D721Med (cell line): ENCODE measurements at regions not wholly inside any gene's neighbourhood (a gene's known extent, or its start where the extent isn't known, plus 50 kb on each side); places are given as distances from the start of the nearest gene placed in this dataset.
"Not testable (repeated sequence)": the region's sequence is repeated elsewhere in the genome, so short reads cannot be mapped to it uniquely, and the experiment has no call there.

ENCODE experiments used
- DNase-seq: peaks from one replicate; pipeline ENCODE4 v3.0.0; 2011; ENCODE audit warnings: low spot score; ENCODE audit not compliant: insufficient read length
- FAIRE-seq: peaks from 2 replicates; lab custom pipeline; 2011; peaks lifted over from hg19 to GRCh38; lab: Jason Lieb, UNC
- TF ChIP-seq, protein P1 (sequence below): IDR thresholded peaks from 2 replicates; pipeline ENCODE4 v1.5.1; 2012; ENCODE audit warnings: mild to moderate bottlenecking, control low read depth; ENCODE audit not compliant: insufficient read depth; ENCODE audit errors: missing control alignments

- DNase-seq: no peak
- TF ChIP-seq, protein P1, sequence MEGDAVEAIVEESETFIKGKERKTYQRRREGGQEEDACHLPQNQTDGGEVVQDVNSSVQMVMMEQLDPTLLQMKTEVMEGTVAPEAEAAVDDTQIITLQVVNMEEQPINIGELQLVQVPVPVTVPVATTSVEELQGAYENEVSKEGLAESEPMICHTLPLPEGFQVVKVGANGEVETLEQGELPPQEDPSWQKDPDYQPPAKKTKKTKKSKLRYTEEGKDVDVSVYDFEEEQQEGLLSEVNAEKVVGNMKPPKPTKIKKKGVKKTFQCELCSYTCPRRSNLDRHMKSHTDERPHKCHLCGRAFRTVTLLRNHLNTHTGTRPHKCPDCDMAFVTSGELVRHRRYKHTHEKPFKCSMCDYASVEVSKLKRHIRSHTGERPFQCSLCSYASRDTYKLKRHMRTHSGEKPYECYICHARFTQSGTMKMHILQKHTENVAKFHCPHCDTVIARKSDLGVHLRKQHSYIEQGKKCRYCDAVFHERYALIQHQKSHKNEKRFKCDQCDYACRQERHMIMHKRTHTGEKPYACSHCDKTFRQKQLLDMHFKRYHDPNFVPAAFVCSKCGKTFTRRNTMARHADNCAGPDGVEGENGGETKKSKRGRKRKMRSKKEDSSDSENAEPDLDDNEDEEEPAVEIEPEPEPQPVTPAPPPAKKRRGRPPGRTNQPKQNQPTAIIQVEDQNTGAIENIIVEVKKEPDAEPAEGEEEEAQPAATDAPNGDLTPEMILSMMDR: no peak
- no peak for FAIRE-seq
These were observed 93.0 kb downstream of the ZBTB18 start for GRCh38 chr1:244144053-244144452.

DNA sequence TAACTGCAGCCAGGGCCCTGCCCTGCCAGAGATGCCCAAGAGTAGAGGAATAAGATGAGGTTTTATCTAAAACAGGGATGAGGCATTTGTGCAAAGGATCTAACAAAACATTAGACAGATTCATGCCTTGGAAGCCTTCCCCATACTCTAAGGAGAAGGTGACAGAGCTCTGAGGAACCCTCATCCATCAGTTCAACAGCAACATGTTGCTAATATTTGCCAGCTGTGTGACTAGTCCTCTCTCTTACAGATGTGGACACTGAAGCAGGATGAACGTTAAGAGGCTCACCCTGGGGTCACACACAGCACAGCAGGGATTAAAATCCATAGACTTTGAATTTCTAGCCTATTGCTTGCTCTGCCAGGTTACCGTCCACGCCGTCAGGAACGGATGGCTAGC lies 99.0 kb downstream of the ZBTB18 start:
- TF ChIP-seq, protein P1: no peak
- DNase-seq: no peak
- no peak for FAIRE-seq

DNA sequence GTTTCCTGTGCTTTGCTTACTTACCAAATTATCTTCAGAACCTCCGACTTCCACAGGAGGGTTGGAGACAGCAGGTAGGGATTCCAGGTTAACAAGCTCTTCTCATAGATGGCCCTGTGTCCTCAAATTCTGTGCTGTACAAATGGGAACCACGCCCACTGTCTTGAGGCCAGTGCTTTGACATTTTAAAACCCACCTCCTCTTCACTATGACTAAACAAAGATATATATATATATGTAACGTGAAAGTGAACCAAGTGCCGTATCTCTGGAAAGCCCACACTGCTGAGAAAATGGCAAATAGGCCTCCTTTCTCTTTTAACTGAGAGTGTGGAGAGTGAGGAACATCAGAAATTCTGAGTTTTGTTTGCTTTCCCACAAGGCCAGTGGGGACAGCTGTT lies 99.6 kb downstream of the ZBTB18 start:
- FAIRE-seq: no peak

DNA sequence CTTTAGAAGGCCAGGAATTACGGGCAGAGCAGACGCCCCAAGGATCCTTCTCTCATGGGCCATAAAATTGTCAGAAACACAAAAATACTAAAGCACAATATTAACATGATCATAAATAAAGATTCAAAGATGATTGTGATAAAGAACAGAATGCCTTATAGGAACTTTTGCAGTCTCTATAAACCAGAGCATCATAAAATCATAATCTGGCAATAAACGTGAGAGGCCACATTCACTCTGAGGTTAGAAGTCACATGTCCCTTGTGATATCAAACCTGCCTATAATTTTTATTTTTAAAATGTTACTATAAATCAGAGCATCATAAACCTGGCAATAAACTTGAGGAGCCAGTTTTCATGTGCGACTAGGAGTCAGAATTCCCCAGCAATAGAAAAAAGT lies 100.5 kb downstream of the ZBTB18 start:
- no peak for DNase-seq

More for the DNA sequence above, 99.6 kb downstream of the ZBTB18 start:
- DNase-seq: no peak
- TF ChIP-seq, protein P1: no peak

DNA sequence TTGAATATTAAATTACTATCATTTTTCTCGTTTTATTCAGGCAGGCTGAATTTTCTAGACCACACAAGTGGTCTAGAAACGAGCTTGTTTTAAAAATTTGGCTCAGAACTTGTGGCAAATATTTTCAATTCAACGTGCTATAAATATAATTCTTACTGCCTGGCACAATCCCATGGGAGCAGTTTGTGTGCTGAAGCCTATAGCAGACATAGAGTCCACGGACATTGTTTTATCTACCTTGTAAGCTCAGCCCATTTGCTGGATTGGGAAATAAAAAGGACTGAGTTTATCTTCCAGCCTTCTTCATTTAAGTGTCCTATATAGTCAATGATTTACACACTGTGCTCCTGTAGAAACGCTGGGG lies 103.4 kb downstream of the ZBTB18 start:
- TF ChIP-seq, protein P1: no peak
- DNase-seq (no peak), FAIRE-seq (no peak)

More for the DNA sequence above, 100.5 kb downstream of the ZBTB18 start:
- TF ChIP-seq, protein P1: no peak
- FAIRE-seq: no peak

DNA sequence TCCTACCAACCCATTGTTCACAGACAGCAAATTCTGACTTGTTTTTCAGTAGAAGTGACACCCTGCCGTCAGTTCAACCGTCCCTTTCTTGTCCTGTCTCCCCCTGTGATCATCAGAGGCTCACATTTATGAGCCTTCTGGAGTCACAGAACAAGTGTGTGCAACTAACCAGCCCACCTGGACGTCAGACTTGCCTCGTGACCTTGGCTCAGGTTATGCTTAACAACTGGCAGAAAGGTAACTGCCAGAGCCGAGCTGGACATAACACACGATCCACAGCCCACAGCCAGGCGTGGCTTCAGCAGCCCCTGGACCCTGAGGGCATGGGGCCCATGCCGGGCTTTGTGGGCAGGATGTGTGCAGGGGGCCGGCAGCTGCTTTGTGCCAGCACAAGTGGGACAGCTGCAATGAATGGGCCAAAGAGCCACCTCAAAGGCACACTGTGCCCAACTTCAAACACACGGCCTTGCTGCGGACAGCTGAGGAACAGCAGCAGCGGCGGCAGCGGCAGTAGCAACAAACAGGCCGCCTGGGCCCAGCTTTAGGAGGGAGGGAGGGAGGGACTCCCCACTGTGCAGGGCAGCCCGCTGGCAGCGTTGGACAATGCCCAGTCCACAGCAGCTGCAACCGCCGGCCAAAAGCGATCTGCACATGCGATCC lies 103.9 kb downstream of the ZBTB18 start:
- FAIRE-seq: no peak

DNA sequence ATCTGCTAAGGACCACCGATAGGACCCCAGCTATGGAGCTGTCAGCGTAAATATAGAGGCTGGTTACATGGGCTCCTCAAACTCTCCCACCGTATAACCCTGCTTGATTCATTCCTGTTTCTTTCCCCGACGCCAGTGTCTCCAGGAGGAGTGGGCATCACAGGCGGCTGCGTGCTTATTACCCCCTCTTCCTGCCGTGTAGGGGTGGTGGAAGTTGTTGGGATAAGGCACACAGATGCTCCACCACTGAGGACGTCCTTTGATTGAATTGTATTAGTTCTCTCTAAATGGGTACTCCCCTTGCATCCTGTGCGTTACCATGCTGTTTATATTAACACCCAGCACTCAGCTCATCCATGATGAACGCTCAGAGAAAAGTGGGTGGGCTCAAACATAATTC lies 104.6 kb downstream of the ZBTB18 start:
- FAIRE-seq (no peak), DNase-seq (no peak)

More for the DNA sequence above, 103.9 kb downstream of the ZBTB18 start:
- TF ChIP-seq, protein P1: no peak
- DNase-seq: no peak

DNA sequence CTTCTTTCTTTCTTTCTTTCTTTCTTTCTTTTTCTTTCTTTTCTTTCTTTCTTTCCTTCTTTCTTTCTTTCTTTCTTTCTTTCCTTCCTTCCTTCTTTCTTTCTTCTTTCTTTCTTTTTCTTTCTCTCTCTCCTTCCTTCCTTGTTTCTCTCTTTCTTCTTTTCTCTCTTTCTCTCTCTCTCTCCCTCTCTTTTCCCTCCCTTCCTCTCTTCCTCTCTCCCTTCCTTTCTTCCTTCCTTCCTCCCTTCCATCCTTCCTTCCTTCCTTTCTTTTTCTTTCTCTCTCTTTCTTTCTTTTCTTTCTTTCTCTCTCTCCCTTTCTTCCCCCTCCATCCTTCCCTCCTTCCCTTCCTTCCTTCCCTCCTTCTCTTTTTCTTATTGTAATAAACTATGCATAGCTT lies 105.5 kb downstream of the ZBTB18 start:
- not testable (repeated sequence) for FAIRE-seq, DNase-seq

More for the DNA sequence above, 104.6 kb downstream of the ZBTB18 start:
- TF ChIP-seq, protein P1: no peak
